GM06990 (cell line): ENCODE measurements at regions not wholly inside any gene's neighbourhood (a gene's known extent, or its start where the extent isn't known, plus 50 kb on each side); places are given as distances from the start of the nearest gene placed in this dataset.

ENCODE experiments used
- DNase-seq: peaks from one replicate; pipeline ENCODE4 v3.0.0-alpha.2; 2011; ENCODE audit not compliant: insufficient read length; ENCODE audit errors: extremely low read depth
- H3K27me3 ChIP-seq: replicated peaks from 2 replicates; pipeline ENCODE4 v1.6.0; 2011; ENCODE audit warnings: low read length; ENCODE audit not compliant: control insufficient read depth, insufficient read depth
- H3K36me3 ChIP-seq: 2 replicates; pipeline ENCODE4 v1.5.1; 2011; ENCODE audit warnings: low read length; ENCODE audit not compliant: control insufficient read depth, insufficient read depth
- H3K4me3 ChIP-seq: replicated peaks from 2 replicates; pipeline ENCODE4 v1.5.1; 2011; ENCODE audit warnings: low read depth, mild to moderate bottlenecking, control low read depth, low read length
- TF ChIP-seq, protein P1 (sequence below): IDR thresholded peaks from 2 replicates; pipeline ENCODE4 v1.5.1; 2011; ENCODE audit warnings: low read length, control low read depth, mild to moderate bottlenecking, inconsistent platforms; ENCODE audit not compliant: insufficient read depth, poor library complexity, severe bottlenecking

DNA sequence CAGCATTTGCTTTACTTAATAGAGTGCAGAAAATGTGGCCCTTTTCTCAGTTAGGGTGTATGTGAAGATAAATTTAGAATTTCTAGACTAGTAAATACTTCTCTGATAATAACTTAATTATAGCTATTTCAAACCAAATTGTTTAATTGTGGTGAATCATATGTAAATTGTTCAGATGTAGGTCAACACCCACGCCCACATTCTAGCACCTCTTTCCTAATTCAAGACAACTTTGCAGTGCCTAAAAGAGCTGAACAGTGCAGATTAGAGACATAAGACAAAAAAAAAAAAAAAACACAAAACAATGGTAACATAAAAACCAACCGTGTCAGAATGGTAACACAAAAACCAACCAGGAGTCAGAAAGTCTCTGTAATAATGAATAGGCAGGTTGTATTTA lies 758.3 kb downstream of the USP25 start:
- TF ChIP-seq, protein P1, sequence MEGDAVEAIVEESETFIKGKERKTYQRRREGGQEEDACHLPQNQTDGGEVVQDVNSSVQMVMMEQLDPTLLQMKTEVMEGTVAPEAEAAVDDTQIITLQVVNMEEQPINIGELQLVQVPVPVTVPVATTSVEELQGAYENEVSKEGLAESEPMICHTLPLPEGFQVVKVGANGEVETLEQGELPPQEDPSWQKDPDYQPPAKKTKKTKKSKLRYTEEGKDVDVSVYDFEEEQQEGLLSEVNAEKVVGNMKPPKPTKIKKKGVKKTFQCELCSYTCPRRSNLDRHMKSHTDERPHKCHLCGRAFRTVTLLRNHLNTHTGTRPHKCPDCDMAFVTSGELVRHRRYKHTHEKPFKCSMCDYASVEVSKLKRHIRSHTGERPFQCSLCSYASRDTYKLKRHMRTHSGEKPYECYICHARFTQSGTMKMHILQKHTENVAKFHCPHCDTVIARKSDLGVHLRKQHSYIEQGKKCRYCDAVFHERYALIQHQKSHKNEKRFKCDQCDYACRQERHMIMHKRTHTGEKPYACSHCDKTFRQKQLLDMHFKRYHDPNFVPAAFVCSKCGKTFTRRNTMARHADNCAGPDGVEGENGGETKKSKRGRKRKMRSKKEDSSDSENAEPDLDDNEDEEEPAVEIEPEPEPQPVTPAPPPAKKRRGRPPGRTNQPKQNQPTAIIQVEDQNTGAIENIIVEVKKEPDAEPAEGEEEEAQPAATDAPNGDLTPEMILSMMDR, result no peak
- DNase-seq, result no peak
- no peaks in the 10 kb centered on the region for H3K27me3 ChIP-seq
- H3K4me3 ChIP-seq, result no peak overlapping the region
- no peaks in the 10 kb centered on the region for H3K36me3 ChIP-seq

DNA sequence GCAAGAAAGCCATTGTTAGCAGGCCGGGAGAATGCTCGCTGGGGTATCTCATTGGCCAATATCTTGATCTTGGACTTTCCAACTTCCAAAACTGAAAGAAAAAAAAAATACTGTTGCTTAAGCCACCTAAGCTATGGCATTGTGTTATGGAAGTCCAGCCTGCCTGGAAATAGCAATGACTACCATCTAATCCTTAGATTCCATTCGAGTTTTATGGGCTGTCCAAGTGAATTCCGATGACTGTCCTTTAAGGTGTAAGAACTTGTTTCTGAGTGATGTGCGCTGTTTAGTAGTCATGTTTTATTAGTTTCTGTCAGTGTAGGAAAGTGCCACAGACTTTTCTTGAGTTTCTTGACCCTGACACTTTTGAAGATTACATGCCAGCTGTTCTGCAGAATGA lies 762.6 kb downstream of the USP25 start:
- no peaks in the 10 kb centered on the region for H3K36me3 ChIP-seq
- H3K4me3 ChIP-seq, result no peak overlapping the region
- H3K27me3 ChIP-seq, result no peaks in the 10 kb centered on the region
- TF ChIP-seq, protein P1, result no peak
- no peak for DNase-seq

GRCh38 chr21:16492892-16493291 lies 763.1 kb downstream of the USP25 start:
- Histone ChIP-seq H3K4me3 (no peak overlapping the region), H3K36me3 (no peaks in the 10 kb centered on the region), H3K27me3 (no peaks in the 10 kb centered on the region)
- TF ChIP-seq, protein P1, result no peak
- peak; percentile 25 for DNase-seq

DNA sequence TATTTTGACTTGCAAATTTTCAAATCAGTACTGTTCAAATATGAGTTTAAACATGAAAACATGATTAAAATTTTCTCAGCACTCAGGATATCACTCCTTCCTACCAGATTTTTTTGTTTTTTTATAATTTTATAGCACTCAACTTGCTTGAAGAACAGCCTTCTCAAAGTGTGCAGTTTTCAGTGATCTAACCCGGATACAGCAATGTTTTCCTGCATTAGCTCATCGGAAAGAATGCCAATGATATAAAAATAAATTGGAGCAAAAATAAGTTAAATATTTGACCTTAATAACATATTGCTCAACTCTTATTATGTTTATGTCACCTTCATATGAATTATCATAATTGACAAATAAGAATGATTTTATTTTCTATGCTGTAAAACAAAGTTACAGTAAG lies 766.8 kb downstream of the USP25 start:
- TF ChIP-seq, protein P1, result no peak

GRCh38 chr21:16500271-16500670 lies 770.5 kb downstream of the USP25 start:
- H3K36me3 ChIP-seq, result no peaks in the 10 kb centered on the region
- DNase-seq, result no peak
- no peaks in the 10 kb centered on the region for H3K27me3 ChIP-seq
- TF ChIP-seq, protein P1, result no peak
- no peak overlapping the region for H3K4me3 ChIP-seq

More for the DNA sequence above, 766.8 kb downstream of the USP25 start:
- DNase-seq, result no peak
- Histone ChIP-seq H3K36me3 (no peaks in the 10 kb centered on the region), H3K27me3 (no peaks in the 10 kb centered on the region), H3K4me3 (no peak overlapping the region)

- no peaks in the 10 kb centered on the region for H3K36me3 ChIP-seq
- H3K27me3 ChIP-seq, result no peaks in the 10 kb centered on the region
- DNase-seq, result no peak
- TF ChIP-seq, protein P1, result no peak
- H3K4me3 ChIP-seq, result no peak overlapping the region
Measured at GRCh38 chr21:16502273-16502672, 772.5 kb downstream of the USP25 start.
